K562 (cell line): ENCODE measurements at regions not wholly inside any gene's neighbourhood (a gene's known extent, or its start where the extent isn't known, plus 50 kb on each side); places are given as distances from the start of the nearest gene placed in this dataset.

Source experiments
- ATAC-seq: fragments of 200-7000 bp; cut with Tn5 transposase; 3 replicates; pipeline ENCODE4 v1.9.1; 2020; ENCODE audit warnings: moderate library complexity
- BruUV-seq: library from RNA; stranded (reverse); fragments of 400-500 nt; replicated peaks from 2 replicates; lab custom pipeline; 2021; lab: Mats Ljungman, UMichigan
- CTCF ChIA-PET: fragments of 300-600 bp; formaldehyde crosslinking; extraction: SDS; loops from one replicate; lab custom pipeline; 2021; ENCODE audit warnings: low intra/inter-chr PET ratio; lab: Yijun Ruan, JAX
- POLR2A ChIA-PET: fragments of 300-600, 350-650 bp; sonication (Branson Sonifier 250); formaldehyde crosslinking; extraction: SDS; loops from one replicate; lab custom pipeline; 2021; ENCODE audit warnings: antibody characterized with exemption, inconsistent platforms; lab: Yijun Ruan, JAX
- DNase-seq, 4 experiments: peaks; one replicate each; pipeline versions ENCODE4 v3.0.0 to v3.0.0-alpha.2; 2011 to 2018; ENCODE audit warnings: low spot score in 3 of 4, mixed read lengths in 3 of 4; ENCODE audit errors: extremely low read depth in 1 of 4
- FAIRE-seq: peaks from 2 replicates; lab custom pipeline; 2011; peaks lifted over from hg19 to GRCh38; lab: Jason Lieb, UNC
- H2AFZ ChIP-seq: 2 replicates; pipeline ENCODE4 v1.6.0; 2011; ENCODE audit warnings: low read depth, low read length, control low read depth, inconsistent platforms
- H3K27ac ChIP-seq: fragments of 200-600 bp; 3 replicates; pipeline ENCODE4 v1.8.0; 2011; ENCODE audit warnings: low read depth, mild to moderate bottlenecking, control low read depth, inconsistent platforms, low read length, moderate library complexity, mixed read lengths; ENCODE audit errors: extremely low read depth
- H3K27me3 ChIP-seq, 2 experiments: fragments of 300-600 bp in 1 of 2; 2 replicates in 1 of 2; 3 replicates in 1 of 2; pipeline versions ENCODE4 v1.6.0 to v1.8.0; 2011; ENCODE audit warnings: inconsistent platforms in 2 of 2, low read length in 2 of 2, mild to moderate bottlenecking in 1 of 2, mixed read lengths in 1 of 2, moderate library complexity in 1 of 2; ENCODE audit not compliant: control insufficient read depth in 2 of 2, insufficient read depth in 2 of 2
- H3K36me3 ChIP-seq: fragments of 300-600 bp; 3 replicates; pipeline ENCODE4 v1.8.0; 2011; ENCODE audit warnings: mild to moderate bottlenecking, low read length, inconsistent platforms; ENCODE audit not compliant: control insufficient read depth, insufficient read depth
- H3K4me1 ChIP-seq, 2 experiments: fragments of 200-600 bp in 1 of 2; replicated peaks in 1 of 2; 2 replicates in 1 of 2; 3 replicates in 1 of 2; pipeline versions ENCODE4 v1.5.1 to v1.8.0; 2011; ENCODE audit warnings: inconsistent platforms in 2 of 2, low read length in 2 of 2, mild to moderate bottlenecking in 1 of 2, mixed read lengths in 1 of 2, moderate library complexity in 1 of 2; ENCODE audit not compliant: control insufficient read depth in 2 of 2, insufficient read depth in 2 of 2
- H3K4me2 ChIP-seq: 2 replicates; pipeline ENCODE4 v1.6.1; 2011; ENCODE audit warnings: low read length, control low read depth, inconsistent platforms, mixed read lengths; ENCODE audit not compliant: insufficient read depth
- H3K4me3 ChIP-seq: fragments of 200-600 bp; sonication (generic), shearing (Covaris generic); 2 replicates; pipeline ENCODE4 v1.5.1; 2016; ENCODE audit warnings: control low read depth, inconsistent platforms
- H3K79me2 ChIP-seq: fragments of 200-600 bp; 3 replicates; pipeline ENCODE4 v1.8.0; 2011; ENCODE audit warnings: low read length, inconsistent platforms; ENCODE audit not compliant: control insufficient read depth, insufficient read depth
- H3K9ac ChIP-seq, 2 experiments: 2 replicates each; pipeline versions ENCODE4 v1.6.0 to v1.6.1; 2011; ENCODE audit warnings: low read depth in 2 of 2, low read length in 2 of 2, control low read depth in 1 of 2, inconsistent platforms in 1 of 2, mild to moderate bottlenecking in 1 of 2, mixed read lengths in 1 of 2; ENCODE audit not compliant: insufficient read depth in 1 of 2
- H3K9me1 ChIP-seq: one replicate; pipeline ENCODE4 v1.6.0; 2011; ENCODE audit warnings: inconsistent platforms, mild to moderate bottlenecking, low read length, moderate library complexity; ENCODE audit not compliant: control insufficient read depth, insufficient read depth
- H3K9me3 ChIP-seq: replicated peaks from 2 replicates; pipeline ENCODE4 v1.5.1; 2011; ENCODE audit warnings: low read depth, low read length, inconsistent platforms; ENCODE audit not compliant: control insufficient read depth, insufficient read depth
- H4K20me1 ChIP-seq: replicated peaks from 2 replicates; pipeline ENCODE4 v1.6.1; 2011; ENCODE audit warnings: low read length, inconsistent platforms, mixed read lengths; ENCODE audit not compliant: control insufficient read depth, insufficient read depth
- CHCHD3 ChIP-seq: fragments of 250-450 bp; sonication (Bioruptor Pico); IDR thresholded peaks from 2 replicates; pipeline ENCODE4 v2.1.2; 2022; ENCODE audit warnings: mild to moderate bottlenecking
- ETV1 ChIP-seq: fragments of 450-650 bp; conservative IDR thresholded peaks from 2 replicates; pipeline ENCODE4 v1.6.1; 2016; ENCODE audit warnings: missing genetic modification characterization, control low read depth, low read depth, missing compliant biosample characterization
- MTA3 ChIP-seq: fragments of 450-650 bp; formaldehyde crosslinking; IDR thresholded peaks from 2 replicates; pipeline ENCODE4 v1.6.1; 2017; ENCODE audit warnings: mild to moderate bottlenecking, borderline replicate concordance
- PHF21A ChIP-seq: fragments of 450-650 bp; IDR thresholded peaks from 2 replicates; pipeline ENCODE4 v1.6.1; 2017; ENCODE audit warnings: low read depth, borderline replicate concordance
- POLR2A ChIP-seq: fragments of 450-650 bp; conservative IDR thresholded peaks from 2 replicates; pipeline ENCODE4 v1.6.1; 2016
- PYGO2 ChIP-seq: fragments of 450-650 bp; IDR thresholded peaks from 2 replicates; pipeline ENCODE4 v1.6.1; 2016; ENCODE audit warnings: mild to moderate bottlenecking, missing genetic modification characterization, moderate library complexity, missing compliant biosample characterization
- SMARCA4 ChIP-seq: fragments of 450-650 bp; IDR thresholded peaks from 2 replicates; pipeline ENCODE4 v1.6.1; 2016
- U2AF2 ChIP-seq: fragments of 200-400 bp; formaldehyde crosslinking; optimal IDR thresholded peaks from 2 replicates; pipeline ENCODE3; 2017; ENCODE audit warnings: low read depth, mild to moderate bottlenecking, low read length
- ZBTB7A ChIP-seq: IDR thresholded peaks from 2 replicates; pipeline ENCODE4 v1.6.1; 2011; ENCODE audit warnings: low read depth, mild to moderate bottlenecking, low read length, moderate library complexity, borderline replicate concordance; ENCODE audit not compliant: control insufficient read depth
- ZKSCAN3 ChIP-seq: fragments of 250-450 bp; sonication (Bioruptor Pico); IDR thresholded peaks from 2 replicates; pipeline ENCODE4 v1.4.0; 2020
- ZNF830 ChIP-seq: fragments of 250-450 bp; sonication (Bioruptor Pico); IDR thresholded peaks from 2 replicates; pipeline ENCODE4 v1.5.0; 2021; ENCODE audit warnings: mild to moderate bottlenecking
- ZSCAN29 ChIP-seq: fragments of 450-650 bp; IDR thresholded peaks from 2 replicates; pipeline ENCODE4 v1.6.1; 2017
- in situ Hi-C: fragments of 300-500 bp; cut with MboI; formaldehyde crosslinking; loops from 4 replicates; pipeline ENCODE4 v1.15.0; 2018; ENCODE audit warnings: inconsistent platforms, mixed read lengths
- intact Hi-C: fragments of 100-400 bp; cut with micrococcal nuclease; formaldehyde crosslinking; loops from 2 replicates; pipeline ENCODE4 v1.14.2; 2022

DNA sequence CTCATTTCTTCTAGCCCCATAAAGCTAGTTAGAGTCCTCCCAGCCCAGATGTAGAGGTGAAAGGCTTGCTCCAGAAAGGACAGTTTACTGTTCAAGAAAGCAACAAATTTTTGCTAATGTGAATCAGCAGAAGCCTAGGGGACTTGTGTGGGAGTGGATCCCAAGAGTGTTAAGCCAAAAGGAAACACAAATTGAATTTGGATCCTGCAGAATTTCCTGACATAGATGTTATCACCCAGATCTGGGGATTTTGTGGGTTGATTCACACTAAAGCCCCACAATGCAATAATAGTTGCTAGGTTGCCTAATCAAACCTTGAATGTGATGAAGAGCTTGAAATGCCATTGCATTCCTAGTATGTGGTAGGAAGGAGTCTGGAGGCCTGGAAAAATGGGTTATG is 135.2 kb upstream of the HS3ST3A1 start:
- ChIA-PET CTCF (no interaction called here), POLR2A (no interaction called here)
- no peak overlapping the region for H3K4me3 ChIP-seq
- TF ChIP-seq ZNF830 (CRISPR knock-in tag) (no peak), U2AF2 (no peak), ZSCAN29 (no peak), ETV1 (no peak), ZKSCAN3 (CRISPR knock-in tag) (no peak), CHCHD3 (CRISPR knock-in tag) (no peak), PHF21A (no peak), POLR2A (no peak), SMARCA4 (no peak), PYGO2 (no peak), MTA3 (no peak), ZBTB7A (no peak)
- H3K9ac ChIP-seq, result no peak overlapping the region
- in situ Hi-C loops, result no loop called here
- intact Hi-C loops, result no loop called here
- no peak overlapping the region for H2AFZ ChIP-seq
- no peaks in the 10 kb centered on the region for H3K36me3 ChIP-seq
- H3K4me2 ChIP-seq, result no peak overlapping the region
- no peaks in the 10 kb centered on the region for H3K27me3 ChIP-seq
- H3K79me2 ChIP-seq, result no peaks in the 10 kb centered on the region
- H3K27ac ChIP-seq, result no peak overlapping the region
- FAIRE-seq (no peak), DNase-seq (no peak), ATAC-seq (no peak)
- H3K9me3 ChIP-seq, result no peaks in the 10 kb centered on the region
- H3K4me1 ChIP-seq, result no peaks in the 10 kb centered on the region
- BruUV-seq, result no TSS peak
- H3K9me1 ChIP-seq, result no peaks in the 10 kb centered on the region
- H4K20me1 ChIP-seq, result no peaks in the 10 kb centered on the region
